Neuronal stem cell (in vitro differentiated cells): ENCODE measurements at regions not wholly inside any gene's neighbourhood (a gene's known extent, or its start where the extent isn't known, plus 50 kb on each side); places are given as distances from the start of the nearest gene placed in this dataset.
"Not testable (repeated sequence)": the region's sequence is repeated elsewhere in the genome, so short reads cannot be mapped to it uniquely, and the experiment has no call there.

Source experiments
- DNase-seq: peaks from one replicate; pipeline ENCODE4 v3.0.0-alpha.2; 2013; ENCODE audit warnings: low spot score
- H2AFZ ChIP-seq: one replicate; pipeline ENCODE4 v1.6.1; 2013; ENCODE audit warnings: mild to moderate bottlenecking, low read length, inconsistent platforms
- H2AK5ac ChIP-seq: 2 replicates; pipeline ENCODE4 v1.6.1; 2013; ENCODE audit warnings: low read depth, mild to moderate bottlenecking, inconsistent platforms, low read length, moderate library complexity, mixed read lengths
- H2BK120ac ChIP-seq: 2 replicates; pipeline ENCODE4 v1.6.1; 2013; ENCODE audit warnings: low read depth, mild to moderate bottlenecking, inconsistent platforms, low read length, moderate library complexity, mixed read lengths
- H2BK12ac ChIP-seq: one replicate; pipeline ENCODE4 v1.6.1; 2013; ENCODE audit warnings: low read length, inconsistent platforms
- H2BK15ac ChIP-seq: 2 replicates; pipeline ENCODE4 v1.6.1; 2013; ENCODE audit warnings: mild to moderate bottlenecking, low read length, inconsistent platforms, mixed read lengths
- H2BK5ac ChIP-seq: one replicate; pipeline ENCODE4 v1.6.1; 2013; ENCODE audit warnings: inconsistent platforms, mild to moderate bottlenecking, low read length, moderate library complexity
- H3K14ac ChIP-seq: one replicate; pipeline ENCODE4 v1.6.1; 2013; ENCODE audit warnings: low read length, inconsistent platforms
- H3K18ac ChIP-seq: 2 replicates; pipeline ENCODE4 v1.6.1; 2013; ENCODE audit warnings: low read length, inconsistent platforms
- H3K23ac ChIP-seq: 2 replicates; pipeline ENCODE4 v1.6.1; 2013; ENCODE audit warnings: low read depth, mild to moderate bottlenecking, mixed read lengths, low read length, inconsistent platforms; ENCODE audit not compliant: poor library complexity
- H3K27ac ChIP-seq: replicated peaks from 3 replicates; pipeline ENCODE4 v1.5.1; 2013; ENCODE audit warnings: low read length, inconsistent platforms
- H3K27me3 ChIP-seq, 3 experiments: 2 replicates each; pipeline ENCODE4 v1.6.1; 2013; ENCODE audit warnings: low read length in 3 of 3, mild to moderate bottlenecking in 2 of 3, inconsistent platforms in 1 of 3, low read depth in 1 of 3, mixed read lengths in 1 of 3, moderate library complexity in 1 of 3; ENCODE audit not compliant: control insufficient read depth in 3 of 3, insufficient read depth in 3 of 3
- H3K36me3 ChIP-seq, 2 donors: replicated peaks in 1 of 2; 2 replicates each; pipeline ENCODE4 v1.6.1; 2013; ENCODE audit warnings: low read length in 2 of 2; ENCODE audit not compliant: control insufficient read depth in 2 of 2, insufficient read depth in 2 of 2
- H3K4ac ChIP-seq: 2 replicates; pipeline ENCODE4 v1.6.1; 2013; ENCODE audit warnings: inconsistent platforms, mild to moderate bottlenecking, low read length, moderate library complexity
- H3K4me1 ChIP-seq, 2 donors: 1 replicate in 1 of 2; 2 replicates in 1 of 2; pipeline ENCODE4 v1.6.1; 2013; ENCODE audit warnings: low read length in 2 of 2, low read depth in 1 of 2; ENCODE audit not compliant: control insufficient read depth in 2 of 2, insufficient read depth in 1 of 2
- H3K4me2 ChIP-seq: one replicate; pipeline ENCODE4 v1.6.1; 2013; ENCODE audit warnings: mild to moderate bottlenecking, low read length, inconsistent platforms; ENCODE audit not compliant: insufficient read depth, poor library complexity, severe bottlenecking
- H3K4me3 ChIP-seq, 2 donors: 2 replicates each; pipeline ENCODE4 v1.5.1; 2013; ENCODE audit warnings: low read length in 2 of 2, mild to moderate bottlenecking in 2 of 2, inconsistent platforms in 1 of 2, moderate library complexity in 1 of 2
- H3K79me1 ChIP-seq: one replicate; pipeline ENCODE4 v1.6.1; 2013; ENCODE audit warnings: low read depth, mild to moderate bottlenecking, inconsistent platforms, low read length, moderate library complexity
- H3K9ac ChIP-seq: one replicate; pipeline ENCODE4 v1.6.1; 2013; ENCODE audit warnings: mild to moderate bottlenecking, low read depth, low read length, inconsistent platforms; ENCODE audit not compliant: poor library complexity
- H3K9me3 ChIP-seq, 2 donors: replicated peaks in 1 of 2; 2 replicates each; pipeline versions ENCODE3 to v1.6.1; 2013; ENCODE audit warnings: low read length in 2 of 2, mild to moderate bottlenecking in 2 of 2, inconsistent platforms in 1 of 2, low read depth in 1 of 2, mixed read lengths in 1 of 2, moderate library complexity in 1 of 2; ENCODE audit not compliant: control insufficient read depth in 2 of 2, insufficient read depth in 1 of 2
- H4K8ac ChIP-seq: one replicate; pipeline ENCODE4 v1.6.1; 2013; ENCODE audit warnings: low read depth, mild to moderate bottlenecking, inconsistent platforms, low read length, moderate library complexity
- H4K91ac ChIP-seq: one replicate; pipeline ENCODE4 v1.6.1; 2013; ENCODE audit warnings: low read length, low read depth, mild to moderate bottlenecking, inconsistent platforms; ENCODE audit not compliant: poor library complexity
- WGBS, 2 donors: extraction: QIAGEN DNeasy Blood & Tissue Kit; methylation state at CpG; one replicate each; pipeline ENCODE4 v1.1.7; 2013; ENCODE audit warnings: missing lambda C conversion rate in 2 of 2, mixed read lengths in 1 of 2; ENCODE audit not compliant: insufficient read length in 2 of 2, insufficient replicate concordance in 1 of 2; ENCODE audit errors: extremely low coverage in 2 of 2; 5-methylcytosine and 5-hydroxymethylcytosine counted together

DNA sequence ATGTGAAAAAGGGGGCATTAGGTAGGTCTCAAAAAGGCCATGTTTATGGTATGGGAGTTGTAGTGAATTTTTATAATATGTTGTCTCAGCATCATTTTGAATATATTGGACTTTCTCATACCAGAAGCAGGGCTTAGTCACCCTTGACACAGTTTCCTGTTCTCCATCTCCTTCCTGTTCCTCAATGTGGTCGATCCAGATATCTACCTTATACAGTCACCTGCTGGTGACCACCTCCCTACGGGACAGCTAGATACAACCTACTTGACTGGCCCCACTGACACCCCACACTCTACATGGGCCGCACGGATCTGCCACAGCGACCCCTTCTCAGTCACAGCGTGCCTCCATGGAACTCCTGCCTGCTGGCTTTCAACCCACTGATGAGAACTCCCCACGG is 193.5 kb upstream of the ATP6AP2 start:
- not testable (repeated sequence) for H3K4me2 ChIP-seq, H3K36me3 ChIP-seq, DNase-seq, H3K4ac ChIP-seq, H3K4me3 ChIP-seq, H2AFZ ChIP-seq, H3K4me1 ChIP-seq, H2BK120ac ChIP-seq, H3K14ac ChIP-seq, H2AK5ac ChIP-seq, H3K18ac ChIP-seq, H3K27me3 ChIP-seq, H3K9me3 ChIP-seq, H4K8ac ChIP-seq, H3K27ac ChIP-seq, H3K79me1 ChIP-seq, H4K91ac ChIP-seq, H2BK12ac ChIP-seq, H3K23ac ChIP-seq, H2BK15ac ChIP-seq, H2BK5ac ChIP-seq, H3K9ac ChIP-seq
- WGBS, 2 donors: no CpG with 5 or more reads among the region's 7 CpGs

DNA sequence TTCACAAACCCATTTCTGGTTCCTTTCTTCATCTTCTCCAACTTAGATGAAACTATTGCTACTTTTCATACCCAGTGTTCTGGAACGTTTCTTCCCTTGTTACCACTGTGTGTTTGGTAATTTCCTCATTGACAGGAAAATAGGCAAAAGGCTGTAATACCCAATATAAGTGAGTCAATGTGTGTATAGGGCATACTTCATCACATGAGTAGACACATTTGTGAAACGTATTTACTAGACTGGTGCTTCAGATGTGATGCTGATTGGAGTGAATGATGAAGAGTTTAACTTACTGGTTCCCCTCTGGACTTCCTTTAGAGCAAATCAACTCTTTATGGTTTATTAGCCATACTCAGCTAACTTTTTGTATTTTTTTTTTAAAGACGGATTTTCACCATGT is 195.1 kb upstream of the ATP6AP2 start:
- H3K36me3 ChIP-seq: no peaks in the 10 kb centered on the region
- H3K4me1 ChIP-seq: peaks cover 1 to 2% of the 10 kb centered on the region in 2 donors
- H4K8ac ChIP-seq: no peak overlapping the region
- H3K4me2 ChIP-seq: no peak overlapping the region
- H2BK15ac ChIP-seq: no peak overlapping the region
- no CpG with 5 or more reads among the region's 3 CpGs for WGBS, 2 donors
- no peaks in the 10 kb centered on the region for H3K9me3 ChIP-seq
- no peak overlapping the region for H2AFZ ChIP-seq
- H3K14ac ChIP-seq: no peak overlapping the region
- H3K4ac ChIP-seq: no peak overlapping the region
- H2BK5ac ChIP-seq: no peak overlapping the region
- H4K91ac ChIP-seq: no peak overlapping the region
- no peak overlapping the region for H2AK5ac ChIP-seq
- H3K23ac ChIP-seq: no peak overlapping the region
- no peak overlapping the region for H3K27ac ChIP-seq
- H3K9ac ChIP-seq: no peak overlapping the region
- no peak overlapping the region for H3K18ac ChIP-seq
- H3K4me3 ChIP-seq: no peak overlapping the region
- H2BK12ac ChIP-seq: no peak overlapping the region
- no peaks in the 10 kb centered on the region for H3K79me1 ChIP-seq
- H2BK120ac ChIP-seq: no peak overlapping the region
- no peaks in the 10 kb centered on the region for H3K27me3 ChIP-seq
- no peak for DNase-seq

DNA sequence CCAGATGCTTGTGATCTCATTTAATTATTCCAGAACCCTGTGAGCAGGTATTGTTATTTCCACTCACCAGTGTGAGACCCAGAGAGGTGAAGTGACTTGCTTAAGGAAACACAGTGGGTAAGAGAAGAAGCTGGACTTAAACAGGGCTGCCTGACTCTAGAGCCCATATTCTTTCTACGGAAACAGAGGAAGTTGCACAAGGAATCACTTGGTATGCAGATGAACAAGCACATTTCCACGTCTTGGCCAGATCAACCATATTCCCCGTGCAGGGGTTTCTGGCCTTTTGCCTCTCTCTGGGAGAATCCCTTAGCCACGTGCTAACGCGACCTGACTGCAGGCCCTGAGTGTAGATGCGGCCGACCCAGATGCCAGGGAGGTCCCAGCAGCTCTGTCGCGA is 195.5 kb upstream of the ATP6AP2 start:
- no peak overlapping the region for H3K18ac ChIP-seq
- no peak overlapping the region for H3K4me2 ChIP-seq
- no peak overlapping the region for H3K23ac ChIP-seq
- no peak overlapping the region for H2BK15ac ChIP-seq
- H3K36me3 ChIP-seq: no peaks in the 10 kb centered on the region
- H2AFZ ChIP-seq: no peak overlapping the region
- H3K9me3 ChIP-seq: no peaks in the 10 kb centered on the region
- no peak overlapping the region for H3K14ac ChIP-seq
- peaks cover 1 to 6% of the 10 kb centered on the region in 2 donors for H3K4me1 ChIP-seq
- H2BK12ac ChIP-seq: no peak overlapping the region
- no peaks in the 10 kb centered on the region for H3K27me3 ChIP-seq
- H3K27ac ChIP-seq: no peak overlapping the region
- no peak overlapping the region for H3K9ac ChIP-seq
- WGBS, 2 donors: no CpG with 5 or more reads among the region's 10 CpGs
- H4K8ac ChIP-seq: no peak overlapping the region
- H3K4ac ChIP-seq: no peak overlapping the region
- H2AK5ac ChIP-seq: no peak overlapping the region
- H2BK120ac ChIP-seq: no peak overlapping the region
- no peak overlapping the region for H2BK5ac ChIP-seq
- H3K79me1 ChIP-seq: no peaks in the 10 kb centered on the region
- DNase-seq: no peak
- no peak overlapping the region for H4K91ac ChIP-seq
- H3K4me3 ChIP-seq: no peak overlapping the region

DNA sequence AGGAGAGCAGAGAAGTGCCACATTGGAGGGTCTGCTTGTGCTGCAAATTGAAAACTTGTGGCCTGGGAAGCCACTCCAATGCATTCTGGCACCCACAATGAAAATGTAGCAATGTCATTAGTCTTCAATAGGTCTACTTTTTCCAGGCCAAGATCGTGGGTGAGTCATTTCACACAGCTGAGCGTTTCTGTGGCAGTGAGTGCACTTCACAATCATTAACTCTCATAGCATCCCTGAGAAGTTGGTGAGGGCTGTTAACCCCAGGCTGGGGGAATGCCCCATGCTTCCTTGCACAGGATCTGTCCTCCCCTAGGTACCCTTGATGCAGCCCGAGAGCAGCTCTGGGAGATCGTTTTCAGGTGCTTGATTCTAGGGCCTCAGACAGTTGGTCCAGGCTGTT is 196.8 kb upstream of the ATP6AP2 start:
- peaks cover 2 to 7% of the 10 kb centered on the region in 2 donors for H3K4me1 ChIP-seq
- H3K36me3 ChIP-seq: no peaks in the 10 kb centered on the region
- H2BK5ac ChIP-seq: no peak overlapping the region
- no peak overlapping the region for H3K4me3 ChIP-seq
- H4K8ac ChIP-seq: no peak overlapping the region
- H3K23ac ChIP-seq: no peak overlapping the region
- no peak overlapping the region for H3K18ac ChIP-seq
- WGBS, 2 donors: no CpG with 5 or more reads among the region's 4 CpGs
- DNase-seq: no peak
- H3K9me3 ChIP-seq: no peaks in the 10 kb centered on the region
- H3K14ac ChIP-seq: no peak overlapping the region
- H2AFZ ChIP-seq: no peak overlapping the region
- no peaks in the 10 kb centered on the region for H3K27me3 ChIP-seq
- no peak overlapping the region for H2BK15ac ChIP-seq
- no peak overlapping the region for H3K9ac ChIP-seq
- H2AK5ac ChIP-seq: no peak overlapping the region
- H2BK120ac ChIP-seq: no peak overlapping the region
- H3K27ac ChIP-seq: no peak overlapping the region
- H3K4me2 ChIP-seq: no peak overlapping the region
- H2BK12ac ChIP-seq: no peak overlapping the region
- no peak overlapping the region for H4K91ac ChIP-seq
- H3K4ac ChIP-seq: no peak overlapping the region
- H3K79me1 ChIP-seq: no peaks in the 10 kb centered on the region
